Natural killer cell (primary cell): ENCODE measurements at regions not wholly inside any gene's neighbourhood (a gene's known extent, or its start where the extent isn't known, plus 50 kb on each side); places are given as distances from the start of the nearest gene placed in this dataset.

Experiments used
- ATAC-seq, 3 donors: fragments of 150-1000 bp in 2 of 3; fragments of 200-7000 bp in 1 of 3; cut with Tn5 transposase; 1 replicate in 1 of 3; 2 replicates in 2 of 3; pipeline ENCODE4 v1.10.0; 2021; ENCODE audit warnings: mild to moderate bottlenecking in 2 of 3, moderate library complexity in 2 of 3
- DNase-seq, 2 donors: peaks; one replicate each; pipeline versions ENCODE4 v3.0.0 to v3.0.0-alpha.2; 2013 to 2021; ENCODE audit warnings: mixed read lengths in 1 of 2
- H3K27ac ChIP-seq: one replicate; pipeline ENCODE4 v1.5.1; 2013; ENCODE audit warnings: mild to moderate bottlenecking, low read length
- H3K27me3 ChIP-seq: one replicate; pipeline ENCODE4 v1.6.1; 2013; ENCODE audit warnings: low read length; ENCODE audit not compliant: control insufficient read depth, insufficient read depth
- H3K36me3 ChIP-seq: one replicate; pipeline ENCODE4 v1.6.1; 2013; ENCODE audit warnings: low read length; ENCODE audit not compliant: control insufficient read depth, insufficient read depth
- H3K4me1 ChIP-seq: one replicate; pipeline ENCODE4 v1.6.1; 2013; ENCODE audit warnings: low read length; ENCODE audit not compliant: control insufficient read depth, insufficient read depth
- H3K4me3 ChIP-seq: one replicate; pipeline ENCODE4 v1.5.1; 2013; ENCODE audit warnings: low read length
- H3K9me3 ChIP-seq: one replicate; pipeline ENCODE4 v1.6.1; 2013; ENCODE audit warnings: low read length; ENCODE audit not compliant: control insufficient read depth, insufficient read depth
- H3K27ac Mint-ChIP-seq, 2 donors: one replicate each; pipeline ENCODE4 v1.8.0; 2022; ENCODE audit warnings: mild to moderate bottlenecking in 2 of 2, mixed read lengths in 2 of 2, moderate library complexity in 1 of 2
- H3K27me3 Mint-ChIP-seq, 2 donors: one replicate each; pipeline ENCODE4 v1.8.0; 2022; ENCODE audit warnings: low read depth in 2 of 2, mixed read lengths in 2 of 2
- H3K36me3 Mint-ChIP-seq: one replicate; pipeline ENCODE4 v1.8.0; 2022; ENCODE audit warnings: mixed read lengths
- H3K4me1 Mint-ChIP-seq, 2 donors: one replicate each; pipeline ENCODE4 v1.8.0; 2022; ENCODE audit warnings: mixed read lengths in 2 of 2
- H3K4me3 Mint-ChIP-seq: one replicate; pipeline ENCODE4 v1.8.0; 2022; ENCODE audit warnings: mild to moderate bottlenecking, moderate library complexity, mixed read lengths
- H3K9me3 Mint-ChIP-seq, 2 donors: one replicate each; pipeline ENCODE4 v1.8.0; 2022; ENCODE audit warnings: mixed read lengths in 2 of 2
- CTCF ChIP-seq: fragments of 200-600 bp; IDR thresholded peaks from one replicate; pipeline ENCODE4 v1.8.0; 2022; ENCODE audit warnings: antibody characterized with exemption
- WGBS: methylation state at CpG from one replicate; pipeline ENCODE4 v1.1.7; 2013; ENCODE audit warnings: missing lambda C conversion rate; ENCODE audit not compliant: insufficient coverage; 5-methylcytosine and 5-hydroxymethylcytosine counted together
- intact Hi-C: fragments of 100-400 bp; cut with micrococcal nuclease; formaldehyde crosslinking; loops from one replicate; pipeline ENCODE4 v1.14.2; 2022

GRCh38 chr14:26933431-26933830 lies 335.6 kb upstream of the NOVA1 start:
- Mint-ChIP-seq H3K36me3 (peaks cover 5% of the 10 kb centered on the region), H3K27ac (no peak overlapping the region), H3K27me3 (no peaks in the 10 kb centered on the region), H3K4me1 (no peaks in the 10 kb centered on the region), H3K4me3 (no peak overlapping the region), H3K9me3 (peaks cover 16% of the 10 kb centered on the region in 2 donors)
- intact Hi-C loops, result no loop called here
- ATAC-seq (no peak), DNase-seq (no peak)
- no peaks in the 10 kb centered on the region for H3K27me3 ChIP-seq
- no peaks in the 10 kb centered on the region for H3K4me1 ChIP-seq
- WGBS, result 67% methylated on average over 1 of the region's 4 CpGs
- H3K36me3 ChIP-seq, result no peaks in the 10 kb centered on the region
- H3K9me3 ChIP-seq, result peaks cover 4% of the 10 kb centered on the region
- no peak overlapping the region for H3K4me3 ChIP-seq
- no peak overlapping the region for H3K27ac ChIP-seq
- no peak for TF ChIP-seq CTCF

- DNase-seq (no peak), ATAC-seq (no peak)
- H3K27ac ChIP-seq, result no peak overlapping the region
- H3K9me3 Mint-ChIP-seq, result peaks cover 14 to 16% of the 10 kb centered on the region in 2 donors
- no peak overlapping the region for H3K4me3 Mint-ChIP-seq
- H3K9me3 ChIP-seq, result peaks cover 4% of the 10 kb centered on the region
- H3K27ac Mint-ChIP-seq, result no peak overlapping the region
- peaks cover 5% of the 10 kb centered on the region for H3K36me3 Mint-ChIP-seq
- H3K4me1 Mint-ChIP-seq, result no peaks in the 10 kb centered on the region
- no peaks in the 10 kb centered on the region for H3K36me3 ChIP-seq
- no peak overlapping the region for H3K4me3 ChIP-seq
- H3K4me1 ChIP-seq, result no peaks in the 10 kb centered on the region
- TF ChIP-seq CTCF, result no peak
- H3K27me3 ChIP-seq, result no peaks in the 10 kb centered on the region
- intact Hi-C loops, result no loop called here
- H3K27me3 Mint-ChIP-seq, result no peaks in the 10 kb centered on the region
- 21% methylated on average over 2 of the region's 3 CpGs for WGBS
Measured at GRCh38 chr14:26934151-26934550, 336.3 kb upstream of the NOVA1 start.

GRCh38 chr14:26935733-26936132 lies 337.9 kb upstream of the NOVA1 start:
- Mint-ChIP-seq H3K27me3 (no peaks in the 10 kb centered on the region), H3K36me3 (peaks cover 3% of the 10 kb centered on the region), H3K4me1 (no peaks in the 10 kb centered on the region), H3K9me3 (peaks cover 13 to 17% of the 10 kb centered on the region in 2 donors), H3K27ac (no peak overlapping the region), H3K4me3 (no peak overlapping the region)
- H3K27ac ChIP-seq, result no peak overlapping the region
- intact Hi-C loops, result no loop called here
- no peaks in the 10 kb centered on the region for H3K36me3 ChIP-seq
- H3K4me3 ChIP-seq, result no peak overlapping the region
- H3K4me1 ChIP-seq, result no peaks in the 10 kb centered on the region
- DNase-seq (no peak), ATAC-seq (no peak)
- WGBS, result 75% methylated on average over 4 of the region's 4 CpGs
- H3K9me3 ChIP-seq, result peaks cover 4% of the 10 kb centered on the region
- no peak for TF ChIP-seq CTCF
- no peaks in the 10 kb centered on the region for H3K27me3 ChIP-seq

DNA sequence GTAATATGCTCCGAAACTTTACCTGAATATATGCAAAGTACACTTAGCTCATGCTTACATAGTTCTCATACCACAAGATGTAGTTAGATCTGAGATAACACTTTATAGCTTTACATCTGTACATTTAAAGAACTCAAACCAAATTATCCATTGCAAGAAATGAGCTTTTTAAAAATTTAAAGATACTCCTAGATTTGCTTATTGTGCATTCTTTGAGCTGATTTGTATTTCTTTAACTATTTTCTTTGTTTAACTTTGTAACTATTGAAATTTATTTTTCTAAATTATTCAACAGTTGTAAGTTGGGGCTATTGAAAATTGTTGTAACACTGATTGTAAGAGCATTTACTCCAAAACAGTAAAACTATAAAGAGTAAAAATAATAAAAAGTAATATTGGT lies 340.2 kb upstream of the NOVA1 start:
- H3K27ac Mint-ChIP-seq, result no peak overlapping the region
- ATAC-seq, result no peak
- TF ChIP-seq CTCF, result no peak
- no peaks in the 10 kb centered on the region for H3K27me3 ChIP-seq
- H3K4me1 ChIP-seq, result no peaks in the 10 kb centered on the region
- intact Hi-C loops, result no loop called here
- no peaks in the 10 kb centered on the region for H3K4me1 Mint-ChIP-seq
- peaks cover 12 to 19% of the 10 kb centered on the region in 2 donors for H3K9me3 Mint-ChIP-seq
- H3K27me3 Mint-ChIP-seq, result no peaks in the 10 kb centered on the region
- no peaks in the 10 kb centered on the region for H3K36me3 ChIP-seq
- no CpG with 5 or more reads among the region's 1 CpG for WGBS
- H3K36me3 Mint-ChIP-seq, result no peaks in the 10 kb centered on the region
- H3K4me3 Mint-ChIP-seq, result no peak overlapping the region
- peaks cover 4% of the 10 kb centered on the region for H3K9me3 ChIP-seq
- no peak overlapping the region for H3K4me3 ChIP-seq
- no peak for DNase-seq
- no peak overlapping the region for H3K27ac ChIP-seq
